EH (cell line): ENCODE measurements at regions not wholly inside any gene's neighbourhood (a gene's known extent, or its start where the extent isn't known, plus 50 kb on each side); places are given as distances from the start of the nearest gene placed in this dataset.

ENCODE experiments used
- DNase-seq: peaks from one replicate; pipeline ENCODE4 v3.0.0-alpha.2; 2015; ENCODE audit warnings: low read depth

DNA sequence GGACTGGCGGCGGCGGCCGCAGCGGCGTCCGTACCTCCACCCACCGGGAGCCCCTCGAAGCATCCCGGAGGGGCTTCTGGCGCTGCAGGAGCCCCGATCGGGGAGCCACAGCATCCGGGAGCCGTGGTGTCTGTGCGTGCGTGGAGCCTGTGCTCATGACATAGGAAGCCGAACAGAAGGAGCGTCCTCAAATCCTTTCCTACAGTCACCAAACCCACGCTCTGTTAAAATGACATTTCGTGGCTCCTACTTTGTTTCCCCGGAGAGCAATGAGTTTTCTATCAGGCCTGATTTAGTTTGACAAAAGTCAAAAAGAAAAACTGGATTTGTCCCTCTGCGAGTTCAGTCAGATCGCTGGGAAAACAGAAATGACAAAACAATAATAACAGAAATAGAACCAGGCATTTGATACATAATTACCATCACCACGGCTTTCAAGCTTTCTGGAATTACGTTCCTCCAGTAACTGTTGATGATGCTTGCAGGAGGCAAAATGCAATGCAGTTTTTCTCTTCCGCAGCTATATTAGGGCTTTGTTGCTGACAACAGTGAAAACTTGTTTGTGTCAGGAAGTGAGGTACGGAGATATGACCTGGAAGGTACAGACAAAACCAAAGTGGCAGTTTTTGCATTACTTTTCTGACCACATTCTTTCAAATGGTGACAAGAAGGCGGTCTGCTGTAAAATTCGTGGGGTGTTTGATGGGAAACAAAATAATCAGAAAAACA is 219.3 kb upstream of the MKLN1 start:
- peak; percentile 16 for DNase-seq

DNA sequence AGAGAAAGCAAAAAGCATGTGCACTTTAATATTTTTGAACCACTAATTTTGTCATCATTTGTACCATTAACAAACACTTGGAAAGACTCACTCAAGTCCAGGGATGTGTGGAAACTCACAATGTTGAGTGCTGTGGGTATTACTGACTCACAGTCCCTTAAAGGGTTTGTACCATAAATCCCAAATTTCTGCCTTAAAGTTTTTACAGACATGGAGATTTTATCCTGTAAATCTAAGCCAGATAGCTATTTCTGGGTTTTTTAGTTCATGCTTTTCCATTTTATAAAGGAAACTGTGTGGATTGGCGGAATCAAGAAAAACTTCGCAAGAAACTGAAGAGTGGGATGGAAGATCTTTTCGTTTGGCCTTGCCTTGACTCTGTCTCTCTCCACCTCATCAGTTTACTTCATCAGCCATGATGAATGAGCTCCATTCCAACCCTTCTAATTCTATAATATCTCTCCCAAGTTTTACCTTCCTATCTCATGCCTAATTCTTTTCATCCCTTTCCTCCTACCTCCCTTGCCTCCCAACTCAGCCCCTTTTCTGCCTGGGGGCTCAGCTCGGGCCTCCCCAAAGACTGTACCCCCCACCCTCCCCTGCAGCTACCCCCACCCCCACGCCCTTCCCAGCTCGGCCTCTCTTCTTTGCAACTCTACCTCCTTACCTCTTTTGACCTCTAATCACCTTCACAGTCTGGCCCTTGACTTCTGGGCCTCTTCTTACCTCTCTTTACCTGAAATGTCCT is 218.5 kb upstream of the MKLN1 start:
- DNase-seq, result peak; percentile 36

DNA sequence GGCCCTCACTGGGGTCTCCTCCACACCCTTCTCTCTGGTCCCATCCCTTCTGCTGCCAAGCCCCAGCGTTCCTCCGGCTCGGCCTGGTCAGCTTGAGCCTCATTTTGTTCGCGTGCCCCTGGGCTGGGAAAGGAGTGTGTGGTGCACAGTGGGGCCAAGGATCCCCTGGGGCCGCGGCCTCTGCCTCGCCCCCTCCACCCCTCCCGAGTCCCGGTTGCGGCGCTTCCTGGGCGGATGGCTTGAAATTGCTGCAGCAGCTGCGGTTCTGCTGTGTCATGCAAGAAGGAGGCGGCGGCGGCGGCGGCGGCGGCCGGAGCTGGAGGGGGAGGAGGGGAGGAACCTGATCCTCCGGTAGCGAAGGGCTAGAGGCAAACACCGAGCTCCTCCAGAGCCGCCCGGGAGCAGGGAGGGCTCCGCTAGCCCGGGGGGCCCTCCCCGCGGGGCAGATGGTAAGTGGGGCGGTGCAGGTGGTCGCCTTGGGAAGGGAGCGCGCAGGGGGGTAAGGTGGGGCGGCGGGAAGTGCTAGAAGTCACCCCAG is 217.8 kb upstream of the MKLN1 start:
- DNase-seq, result peak; percentile 88

- peak; percentile 54 for DNase-seq
Observed at GRCh38 chr7:131110297-131111080, 217.2 kb upstream of the MKLN1 start.

DNA sequence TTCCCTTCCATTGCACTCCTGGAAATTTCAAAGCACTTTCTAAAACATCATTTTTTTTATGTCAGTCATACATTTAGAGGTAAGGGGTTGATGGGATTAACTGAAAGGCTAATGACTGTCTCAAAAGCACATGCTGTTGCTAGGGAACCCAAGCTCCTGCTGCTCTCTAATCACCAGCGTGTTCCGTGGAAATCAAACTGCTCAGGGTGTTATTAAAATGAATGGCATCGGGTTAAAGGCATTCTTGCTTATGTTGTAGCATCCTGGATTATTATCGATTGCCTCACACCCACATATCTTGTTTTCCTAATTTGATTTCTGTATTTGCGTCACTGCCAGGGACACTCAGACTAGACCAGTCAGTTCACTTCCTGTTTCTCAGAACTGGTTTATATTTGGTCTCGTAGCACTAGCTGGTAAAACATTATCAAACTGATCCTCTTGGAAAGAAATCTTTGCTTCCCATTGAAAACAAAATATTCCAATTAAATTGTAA is 216.5 kb upstream of the MKLN1 start:
- DNase-seq, result peak; percentile 84

DNA sequence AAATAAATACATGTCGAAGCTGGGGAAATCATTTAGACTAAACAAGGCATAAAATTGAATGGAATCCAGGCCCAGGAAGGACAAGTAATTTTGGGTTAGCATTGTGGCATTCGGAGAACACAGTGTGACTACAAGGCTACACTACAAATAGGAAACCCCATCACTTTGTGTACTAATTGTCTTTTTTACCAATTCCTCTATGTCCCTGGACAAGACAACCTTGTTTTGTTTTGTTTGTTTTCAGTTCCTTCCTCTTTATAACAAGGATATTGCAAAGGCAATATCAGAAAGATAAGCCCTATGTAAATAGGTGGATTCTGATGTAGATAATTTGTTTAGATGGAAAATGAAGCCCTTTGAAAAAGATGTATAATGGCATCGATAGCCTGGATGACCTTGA is 215.9 kb upstream of the MKLN1 start:
- no peak for DNase-seq

DNA sequence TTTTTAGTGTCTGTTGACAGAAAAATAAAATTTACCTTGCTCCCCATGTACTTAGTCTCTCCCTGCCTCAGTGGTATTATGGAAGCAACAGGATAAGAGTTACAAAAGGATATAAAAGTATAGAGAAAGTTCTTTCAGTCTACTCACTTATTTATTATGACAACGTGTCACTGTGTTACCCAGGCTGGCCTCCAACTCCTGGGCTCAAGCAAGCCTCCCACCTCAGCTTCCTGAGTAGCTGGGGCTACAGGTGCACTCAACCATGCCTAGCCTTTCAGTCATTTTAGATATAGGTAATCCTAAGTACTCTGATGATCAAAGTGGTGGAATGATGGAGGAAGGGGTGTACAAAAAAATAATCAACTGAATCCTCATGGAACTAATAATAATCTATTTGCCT is 215.2 kb upstream of the MKLN1 start:
- DNase-seq, result no peak

- DNase-seq, result no peak
Observed at GRCh38 chr7:131115340-131115739, 212.3 kb upstream of the MKLN1 start.

GRCh38 chr7:131117439-131117838 is 210.2 kb upstream of the MKLN1 start:
- no peak for DNase-seq

DNA sequence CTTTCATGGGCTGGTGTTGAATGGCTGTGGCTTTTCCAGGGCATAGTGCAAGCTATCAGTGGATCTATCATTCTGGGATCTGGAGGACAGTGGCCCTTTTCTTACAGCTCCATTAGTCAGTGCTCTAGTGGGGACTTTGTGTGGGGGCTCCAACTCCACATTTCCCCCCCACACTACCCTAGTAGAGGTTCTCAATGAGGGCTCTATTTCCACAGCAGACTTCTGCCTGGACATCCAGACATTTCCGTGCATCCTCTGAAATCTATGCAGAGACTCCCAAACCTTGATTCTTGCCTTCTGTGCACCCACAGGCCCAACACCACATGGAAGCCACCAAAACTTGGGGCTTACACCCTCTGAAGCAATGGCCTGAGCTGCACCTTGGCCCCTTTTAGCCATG is 208.3 kb upstream of the MKLN1 start:
- DNase-seq, result no peak

DNA sequence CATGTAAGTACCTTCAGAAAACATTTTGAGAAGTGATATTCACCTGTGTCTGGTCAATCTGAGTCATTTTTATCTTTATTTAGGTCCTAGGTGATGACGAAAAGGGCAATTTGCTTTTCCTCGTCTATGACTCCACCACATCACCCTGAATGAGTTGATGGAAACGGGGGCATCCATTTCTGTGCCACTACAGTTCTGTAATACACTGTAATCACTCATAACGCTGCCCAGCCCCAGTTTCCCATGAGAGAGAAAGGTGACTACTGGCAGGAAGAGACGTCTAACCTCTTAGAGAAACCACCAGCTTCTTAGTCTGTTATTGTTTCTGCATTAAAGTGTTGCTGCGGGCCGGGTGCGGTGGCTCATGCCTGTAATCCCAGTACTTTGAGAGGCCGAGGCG is 205.3 kb upstream of the MKLN1 start:
- DNase-seq, result no peak

- no peak for DNase-seq
Observed at GRCh38 chr7:131124001-131124629, 203.6 kb upstream of the MKLN1 start.

- DNase-seq, result no peak
Observed at GRCh38 chr7:131124867-131125266, 202.8 kb upstream of the MKLN1 start.

DNA sequence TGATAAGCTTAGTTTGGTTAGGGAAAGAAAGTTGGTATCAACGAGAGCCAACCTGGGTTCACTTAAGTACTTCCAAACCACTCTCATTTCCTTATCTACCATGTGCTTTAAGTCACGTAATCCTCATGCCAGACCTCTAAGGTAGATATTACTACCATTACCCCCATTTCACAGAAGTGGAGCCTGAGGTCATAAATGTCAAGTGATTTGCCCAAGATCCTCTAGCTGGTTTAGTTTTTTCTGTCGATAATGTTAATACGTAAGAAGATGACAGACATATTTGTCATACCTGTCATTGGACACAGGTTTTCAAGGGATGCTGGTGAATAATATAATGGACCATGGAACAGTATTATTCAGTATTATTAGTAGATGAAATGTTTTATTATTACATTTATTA is 197.4 kb upstream of the MKLN1 start:
- no peak for DNase-seq

DNA sequence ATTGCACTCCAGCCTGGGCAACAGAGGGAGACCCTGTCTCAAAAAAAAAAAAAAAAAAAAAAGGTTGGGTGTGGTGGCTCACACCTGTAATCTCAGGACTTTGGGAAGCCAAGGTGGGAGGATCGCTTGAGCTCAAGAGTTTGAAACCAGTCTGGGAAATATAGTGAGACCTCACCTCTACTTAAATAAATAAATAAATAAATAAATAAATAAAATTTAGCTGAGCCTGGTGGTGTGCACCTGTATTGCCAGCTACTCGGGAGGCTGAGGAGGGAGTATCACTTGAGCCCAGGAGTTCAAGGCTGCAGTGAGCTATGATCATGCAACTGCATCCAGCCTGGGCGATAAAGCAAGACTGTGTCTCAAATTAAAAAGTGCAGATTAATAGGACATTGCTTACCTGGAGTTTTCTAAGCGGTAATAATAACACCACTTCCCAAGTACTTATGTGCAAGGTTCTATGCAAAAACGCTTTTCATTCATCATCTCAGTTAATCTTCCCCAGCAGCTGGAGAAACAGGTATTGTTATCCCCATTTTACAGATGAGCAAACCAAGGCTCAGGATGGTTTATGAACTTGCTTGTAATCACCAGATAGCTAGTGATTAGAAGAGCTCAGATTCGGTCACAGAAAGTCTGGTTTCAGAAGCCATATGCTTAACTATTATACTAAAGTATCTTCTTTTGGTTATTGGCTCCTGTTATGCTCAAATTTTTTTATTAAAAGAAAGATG is 196.5 kb upstream of the MKLN1 start:
- DNase-seq, result no peak

GRCh38 chr7:131131746-131132431 is 195.8 kb upstream of the MKLN1 start:
- peak; percentile 9 for DNase-seq

DNA sequence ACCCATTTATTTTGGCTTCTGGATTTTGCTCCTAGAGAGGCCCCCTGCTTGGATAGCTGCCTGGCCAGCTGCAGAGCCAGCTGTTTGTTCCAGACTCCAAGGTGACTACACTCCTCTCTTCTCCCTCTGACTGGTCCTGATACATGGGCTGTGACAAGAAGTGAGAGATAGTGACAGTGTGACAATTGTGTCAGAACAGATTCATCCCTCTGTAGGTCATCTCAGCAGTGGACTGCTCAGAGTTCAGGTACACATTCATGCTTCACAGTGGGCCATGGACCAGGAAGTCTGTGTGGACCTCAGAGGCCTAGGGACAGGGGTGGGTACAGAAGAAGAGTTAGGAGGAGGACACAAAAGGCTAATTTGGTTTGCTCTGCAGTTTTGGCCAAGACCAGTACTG is 188.2 kb upstream of the MKLN1 start:
- DNase-seq, result no peak

DNA sequence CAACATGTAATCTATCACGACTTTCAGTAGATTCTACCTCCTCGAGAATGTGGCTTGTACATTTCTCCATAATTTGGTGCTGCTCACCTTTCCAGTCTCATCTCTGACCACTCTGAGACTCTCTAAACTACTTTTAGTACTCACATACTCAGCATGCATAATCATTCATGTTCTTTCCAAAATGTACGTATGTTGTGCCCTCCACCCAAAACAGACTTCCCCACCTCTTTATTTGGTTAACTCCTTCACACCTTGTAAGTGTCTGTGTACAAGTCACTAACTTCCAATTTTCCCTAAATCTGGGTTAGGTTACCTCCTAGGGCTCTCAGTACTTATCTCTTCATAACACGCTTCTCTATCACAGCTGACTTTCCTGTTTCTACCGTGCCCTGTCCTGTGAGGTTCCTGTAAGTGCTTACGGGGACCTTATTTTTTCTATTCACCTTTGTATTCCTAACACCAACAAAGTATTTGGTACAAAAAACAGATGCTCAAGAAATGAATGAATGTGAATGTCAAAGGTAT is 186.2 kb upstream of the MKLN1 start:
- DNase-seq, result no peak

GRCh38 chr7:131143869-131144268 is 183.8 kb upstream of the MKLN1 start:
- no peak for DNase-seq

GRCh38 chr7:131145026-131145425 is 182.7 kb upstream of the MKLN1 start:
- DNase-seq, result peak; percentile 20
